Astrocyte (in vitro differentiated cells and primary cell): ENCODE measurements at regions not wholly inside any gene's neighbourhood (a gene's known extent, or its start where the extent isn't known, plus 50 kb on each side); places are given as distances from the start of the nearest gene placed in this dataset.
A peak's percentile ranks its signal among the peaks of the same experiment; 100 is the strongest.

ENCODE experiments used
- DNase-seq: peaks from one replicate; pipeline ENCODE4 v3.0.0-alpha.2; 2010; ENCODE audit warnings: low read depth
- FAIRE-seq: peaks from 2 replicates; lab custom pipeline; 2011; peaks lifted over from hg19 to GRCh38; lab: Jason Lieb, UNC
- H2AFZ ChIP-seq: 2 replicates; pipeline ENCODE4 v1.6.0; 2012; ENCODE audit warnings: low read depth, low read length, inconsistent platforms
- H3K27ac ChIP-seq: 2 replicates; pipeline ENCODE4 v1.5.1; 2011; ENCODE audit warnings: low read depth, low read length, inconsistent platforms
- H3K27me3 ChIP-seq: 2 replicates; pipeline ENCODE4 v1.6.0; 2011; ENCODE audit warnings: low read length, inconsistent platforms; ENCODE audit not compliant: insufficient read depth
- H3K36me3 ChIP-seq: 2 replicates; pipeline ENCODE4 v1.5.1; 2011; ENCODE audit warnings: low read length, inconsistent platforms; ENCODE audit not compliant: insufficient read depth
- H3K4me1 ChIP-seq: 2 replicates; pipeline ENCODE4 v1.5.1; 2011; ENCODE audit warnings: low read length, inconsistent platforms; ENCODE audit not compliant: insufficient read depth
- H3K4me2 ChIP-seq: 2 replicates; pipeline ENCODE4 v1.6.0; 2012; ENCODE audit warnings: low read length, inconsistent platforms
- H3K4me3 ChIP-seq: 2 replicates; pipeline ENCODE4 v1.5.1; 2011; ENCODE audit warnings: low read depth, mild to moderate bottlenecking, low read length, inconsistent platforms; ENCODE audit not compliant: insufficient read depth
- H3K79me2 ChIP-seq: 2 replicates; pipeline ENCODE4 v1.6.0; 2012; ENCODE audit warnings: mild to moderate bottlenecking, low read length, inconsistent platforms; ENCODE audit not compliant: insufficient read depth
- H3K9ac ChIP-seq: 2 replicates; pipeline ENCODE4 v1.6.0; 2012; ENCODE audit warnings: mild to moderate bottlenecking, low read length, inconsistent platforms
- H3K9me3 ChIP-seq: 2 replicates; pipeline ENCODE4 v1.5.1; 2012; ENCODE audit warnings: low read depth, mild to moderate bottlenecking, low read length, inconsistent platforms; ENCODE audit not compliant: insufficient read depth
- H4K20me1 ChIP-seq: 2 replicates; pipeline ENCODE4 v1.6.0; 2012; ENCODE audit warnings: low read length, inconsistent platforms; ENCODE audit not compliant: insufficient read depth
- H3K27ac Mint-ChIP-seq: one replicate; pipeline ENCODE4 v1.8.0; 2021; ENCODE audit warnings: mild to moderate bottlenecking, mixed read lengths; ENCODE audit not compliant: unreplicated experiment
- H3K27me3 Mint-ChIP-seq: one replicate; pipeline ENCODE4 v1.8.0; 2021; ENCODE audit warnings: low read depth, mixed read lengths; ENCODE audit not compliant: unreplicated experiment
- H3K36me3 Mint-ChIP-seq: one replicate; pipeline ENCODE4 v1.8.0; 2021; ENCODE audit warnings: low read depth, mixed read lengths; ENCODE audit not compliant: unreplicated experiment
- H3K4me1 Mint-ChIP-seq: one replicate; pipeline ENCODE4 v1.8.0; 2021; ENCODE audit warnings: low read depth, mixed read lengths; ENCODE audit not compliant: unreplicated experiment
- H3K4me3 Mint-ChIP-seq: one replicate; pipeline ENCODE4 v1.8.0; 2021; ENCODE audit warnings: mild to moderate bottlenecking, moderate library complexity, mixed read lengths; ENCODE audit not compliant: unreplicated experiment
- H3K9me3 Mint-ChIP-seq: one replicate; pipeline ENCODE4 v1.8.0; 2021; ENCODE audit warnings: mild to moderate bottlenecking, mixed read lengths; ENCODE audit not compliant: unreplicated experiment
- CTCF ChIP-seq: IDR thresholded peaks from 2 replicates; pipeline ENCODE4 v1.5.1; 2011; ENCODE audit warnings: low read depth, mild to moderate bottlenecking, inconsistent platforms, low read length, moderate library complexity; ENCODE audit not compliant: insufficient read depth
- EZH2 ChIP-seq: IDR thresholded peaks from 2 replicates; pipeline ENCODE4 v1.6.1; 2012; ENCODE audit warnings: mild to moderate bottlenecking, low read length, inconsistent platforms; ENCODE audit not compliant: insufficient read depth

GRCh38 chr10:33723181-33723580 is 388.7 kb upstream of the NRP1 start:
- Histone ChIP-seq H3K9ac (no peak overlapping the region), H3K9me3 (no peaks in the 10 kb centered on the region), H3K27me3 (no peaks in the 10 kb centered on the region), H3K36me3 (no peaks in the 10 kb centered on the region), H3K4me3 (no peak overlapping the region), H3K4me2 (no peak overlapping the region), H2AFZ (no peak overlapping the region), H3K79me2 (no peaks in the 10 kb centered on the region), H4K20me1 (no peaks in the 10 kb centered on the region), H3K27ac (no peak overlapping the region), H3K4me1 (peaks cover 7% of the 10 kb centered on the region)
- Mint-ChIP-seq H3K4me1 (peaks cover 4% of the 10 kb centered on the region), H3K27ac (no peak overlapping the region), H3K4me3 (no peak overlapping the region), H3K9me3 (peaks cover 8% of the 10 kb centered on the region), H3K36me3 (no peaks in the 10 kb centered on the region), H3K27me3 (no peaks in the 10 kb centered on the region)
- FAIRE-seq (no peak), DNase-seq (no peak)
- TF ChIP-seq CTCF (no peak), EZH2 (no peak)

- TF ChIP-seq CTCF: no peak
- TF ChIP-seq EZH2: no peak
- peak overlapping the region; percentile 3 for H3K9ac ChIP-seq
- peak; percentile 39 for DNase-seq
- no peak overlapping the region for H3K4me3 ChIP-seq
- no peaks in the 10 kb centered on the region for H3K79me2 ChIP-seq
- FAIRE-seq: peak; percentile 52
- peaks cover 8% of the 10 kb centered on the region for H3K9me3 Mint-ChIP-seq
- no peaks in the 10 kb centered on the region for H3K36me3 ChIP-seq
- H4K20me1 ChIP-seq: no peaks in the 10 kb centered on the region
- peaks cover 4% of the 10 kb centered on the region for H3K4me1 Mint-ChIP-seq
- H3K27ac ChIP-seq: no peak overlapping the region
- no peaks in the 10 kb centered on the region for H3K27me3 ChIP-seq
- peak overlapping the region; percentile 51 for H2AFZ ChIP-seq
- no peaks in the 10 kb centered on the region for H3K36me3 Mint-ChIP-seq
- peak overlapping the region; percentile 52 for H3K4me2 ChIP-seq
- no peaks in the 10 kb centered on the region for H3K27me3 Mint-ChIP-seq
- peaks cover 7% of the 10 kb centered on the region for H3K4me1 ChIP-seq
- H3K4me3 Mint-ChIP-seq: no peak overlapping the region
- no peak overlapping the region for H3K27ac Mint-ChIP-seq
- no peaks in the 10 kb centered on the region for H3K9me3 ChIP-seq
Observed at GRCh38 chr10:33722067-33722466, 387.6 kb upstream of the NRP1 start.

- H2AFZ ChIP-seq: no peak overlapping the region
- no peaks in the 10 kb centered on the region for H3K79me2 ChIP-seq
- no peaks in the 10 kb centered on the region for H3K27me3 ChIP-seq
- Mint-ChIP-seq H3K27me3 (no peaks in the 10 kb centered on the region), H3K4me3 (no peak overlapping the region), H3K9me3 (peaks cover 8% of the 10 kb centered on the region), H3K4me1 (peaks cover 4% of the 10 kb centered on the region), H3K36me3 (no peaks in the 10 kb centered on the region), H3K27ac (no peak overlapping the region)
- TF ChIP-seq EZH2 (no peak), CTCF (no peak)
- peak overlapping the region; percentile 52 for H3K4me2 ChIP-seq
- DNase-seq: no peak
- no peaks in the 10 kb centered on the region for H3K36me3 ChIP-seq
- peaks cover 7% of the 10 kb centered on the region for H3K4me1 ChIP-seq
- no peaks in the 10 kb centered on the region for H4K20me1 ChIP-seq
- H3K9me3 ChIP-seq: no peaks in the 10 kb centered on the region
- H3K27ac ChIP-seq: no peak overlapping the region
- no peak overlapping the region for H3K9ac ChIP-seq
- no peak for FAIRE-seq
- H3K4me3 ChIP-seq: no peak overlapping the region
Observed at GRCh38 chr10:33721509-33721908, 387.0 kb upstream of the NRP1 start.
